Nephron (organoid): ENCODE measurements at regions not wholly inside any gene's neighbourhood (a gene's known extent, or its start where the extent isn't known, plus 50 kb on each side); places are given as distances from the start of the nearest gene placed in this dataset.

Source experiments
- H3K27ac Mint-ChIP-seq, 3 experiments: 2 replicates each; pipeline ENCODE4 v1.8.0; 2020; ENCODE audit warnings: mixed read lengths in 3 of 3, mild to moderate bottlenecking in 2 of 3, moderate library complexity in 1 of 3
- H3K27me3 Mint-ChIP-seq: 2 replicates; pipeline ENCODE4 v1.8.0; 2021; ENCODE audit warnings: low read depth, mild to moderate bottlenecking, moderate library complexity, mixed read lengths
- H3K36me3 Mint-ChIP-seq: 2 replicates; pipeline ENCODE4 v1.8.0; 2020; ENCODE audit warnings: low read depth, mixed read lengths
- H3K4me1 Mint-ChIP-seq: 2 replicates; pipeline ENCODE4 v1.8.0; 2020; ENCODE audit warnings: mixed read lengths
- H3K4me3 Mint-ChIP-seq, 3 experiments: 2 replicates each; pipeline ENCODE4 v1.8.0; 2020; ENCODE audit warnings: mild to moderate bottlenecking in 3 of 3, mixed read lengths in 3 of 3, moderate library complexity in 2 of 3
- H3K9me3 Mint-ChIP-seq: 2 replicates; pipeline ENCODE4 v1.8.0; 2020; ENCODE audit warnings: mixed read lengths
- TF ChIP-seq, protein P1 (sequence below), 3 experiments: fragments of 200-600 bp; sonication (generic); IDR thresholded peaks; one replicate each; pipeline ENCODE4 v1.5.0; 2021; ENCODE audit warnings: antibody characterized with exemption in 3 of 3; ENCODE audit not compliant: unreplicated experiment in 3 of 3

DNA sequence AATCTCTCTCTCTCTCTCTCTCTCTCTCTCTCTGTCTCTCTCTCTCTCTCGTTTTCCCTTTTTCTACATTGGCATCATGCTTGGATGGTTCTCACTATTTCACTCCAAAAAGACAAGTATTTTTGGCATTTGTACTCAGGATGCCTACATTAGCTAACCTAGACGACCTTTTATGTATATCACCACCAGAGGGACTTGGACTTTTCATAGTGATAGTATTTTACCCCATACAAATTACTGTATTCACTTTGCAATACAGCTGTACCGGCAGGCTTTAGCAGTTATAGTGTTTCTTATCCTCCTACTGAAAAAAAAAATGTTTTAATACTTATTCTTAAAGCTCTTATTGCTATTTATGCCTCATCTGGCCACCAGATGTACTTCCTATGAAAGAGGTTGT is 687.2 kb upstream of the KLHL1 start:
- Mint-ChIP-seq H3K4me1 (no peaks in the 10 kb centered on the region), H3K27me3 (no peaks in the 10 kb centered on the region), H3K4me3 (no peak overlapping the region), H3K27ac (no peak overlapping the region), H3K9me3 (no peaks in the 10 kb centered on the region), H3K36me3 (no peaks in the 10 kb centered on the region)
- TF ChIP-seq, protein P1, sequence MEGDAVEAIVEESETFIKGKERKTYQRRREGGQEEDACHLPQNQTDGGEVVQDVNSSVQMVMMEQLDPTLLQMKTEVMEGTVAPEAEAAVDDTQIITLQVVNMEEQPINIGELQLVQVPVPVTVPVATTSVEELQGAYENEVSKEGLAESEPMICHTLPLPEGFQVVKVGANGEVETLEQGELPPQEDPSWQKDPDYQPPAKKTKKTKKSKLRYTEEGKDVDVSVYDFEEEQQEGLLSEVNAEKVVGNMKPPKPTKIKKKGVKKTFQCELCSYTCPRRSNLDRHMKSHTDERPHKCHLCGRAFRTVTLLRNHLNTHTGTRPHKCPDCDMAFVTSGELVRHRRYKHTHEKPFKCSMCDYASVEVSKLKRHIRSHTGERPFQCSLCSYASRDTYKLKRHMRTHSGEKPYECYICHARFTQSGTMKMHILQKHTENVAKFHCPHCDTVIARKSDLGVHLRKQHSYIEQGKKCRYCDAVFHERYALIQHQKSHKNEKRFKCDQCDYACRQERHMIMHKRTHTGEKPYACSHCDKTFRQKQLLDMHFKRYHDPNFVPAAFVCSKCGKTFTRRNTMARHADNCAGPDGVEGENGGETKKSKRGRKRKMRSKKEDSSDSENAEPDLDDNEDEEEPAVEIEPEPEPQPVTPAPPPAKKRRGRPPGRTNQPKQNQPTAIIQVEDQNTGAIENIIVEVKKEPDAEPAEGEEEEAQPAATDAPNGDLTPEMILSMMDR (IDR thresholded peaks at IDR 0.05; ENCODE audit: unreplicated experiment in 3 of 3) = no peak

DNA sequence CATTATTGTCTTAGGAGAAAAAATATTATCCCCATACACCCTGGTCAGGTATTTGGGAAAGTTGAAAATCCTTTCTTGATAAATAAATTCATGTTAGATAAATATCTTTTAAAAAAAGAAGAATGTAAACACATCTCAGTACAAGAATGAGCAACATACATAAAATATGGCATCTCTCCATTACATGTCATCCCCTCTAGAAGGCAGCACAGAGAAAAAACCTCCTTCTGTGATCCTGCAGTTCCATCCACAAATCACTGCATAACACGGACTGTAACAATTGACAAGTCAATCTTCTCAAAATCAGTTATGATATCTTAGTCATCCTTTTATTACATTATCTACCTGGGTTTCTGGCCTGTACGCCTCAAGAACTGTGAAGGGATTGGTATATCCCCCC is 683.9 kb upstream of the KLHL1 start:
- Mint-ChIP-seq H3K4me3 (no peak overlapping the region), H3K9me3 (no peaks in the 10 kb centered on the region), H3K27ac (no peak overlapping the region), H3K4me1 (no peaks in the 10 kb centered on the region), H3K27me3 (no peaks in the 10 kb centered on the region), H3K36me3 (no peaks in the 10 kb centered on the region)
- TF ChIP-seq, protein P1 (IDR thresholded peaks at IDR 0.05; ENCODE audit: unreplicated experiment in 3 of 3) = no peak

DNA sequence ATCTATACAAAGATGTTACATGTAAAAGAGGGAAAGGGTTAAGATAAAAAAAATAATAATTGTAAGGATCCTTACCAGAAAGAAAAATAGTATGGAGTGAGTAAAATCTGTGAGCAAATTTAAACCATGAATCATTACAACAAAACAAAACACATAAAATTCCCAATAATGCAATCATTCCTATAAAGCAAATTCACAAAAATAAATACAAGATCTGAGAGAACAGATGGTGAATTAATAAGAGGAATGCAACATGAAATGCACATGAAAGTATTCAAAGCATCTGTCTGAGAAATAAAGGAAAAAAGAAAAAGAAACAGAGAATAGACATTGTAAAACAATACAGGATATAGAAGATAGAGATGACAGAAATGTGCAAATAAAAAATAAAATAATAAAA is 681.5 kb upstream of the KLHL1 start:
- Mint-ChIP-seq H3K4me3 (no peak overlapping the region), H3K27ac (no peak overlapping the region), H3K27me3 (no peaks in the 10 kb centered on the region), H3K9me3 (no peaks in the 10 kb centered on the region), H3K4me1 (no peaks in the 10 kb centered on the region), H3K36me3 (no peaks in the 10 kb centered on the region)
- TF ChIP-seq, protein P1 (IDR thresholded peaks at IDR 0.05; ENCODE audit: unreplicated experiment in 3 of 3) = no peak

DNA sequence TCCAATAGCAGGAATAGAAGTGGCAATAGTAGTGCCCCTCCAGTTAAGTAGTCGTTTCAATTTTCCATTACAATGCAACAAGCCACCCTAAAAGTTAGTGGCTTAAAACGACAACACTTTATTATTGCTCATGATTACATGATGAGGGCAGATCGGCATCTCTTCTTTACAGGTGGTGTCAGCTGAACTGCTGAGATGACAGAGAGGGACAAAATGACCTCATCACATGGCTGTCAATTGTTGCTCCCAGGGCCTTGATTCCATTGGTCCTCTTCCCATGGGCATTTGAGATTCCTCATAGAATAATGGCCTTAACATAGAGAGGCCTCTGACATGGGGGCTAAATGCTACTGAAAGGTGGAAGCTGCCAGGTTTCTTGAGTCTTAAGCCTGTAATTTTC is 679.8 kb upstream of the KLHL1 start:
- Mint-ChIP-seq H3K36me3 (no peaks in the 10 kb centered on the region), H3K9me3 (no peaks in the 10 kb centered on the region), H3K27ac (no peak overlapping the region), H3K4me3 (no peak overlapping the region), H3K4me1 (no peaks in the 10 kb centered on the region), H3K27me3 (no peaks in the 10 kb centered on the region)
- TF ChIP-seq, protein P1 (IDR thresholded peaks at IDR 0.05; ENCODE audit: unreplicated experiment in 3 of 3) = no peak

DNA sequence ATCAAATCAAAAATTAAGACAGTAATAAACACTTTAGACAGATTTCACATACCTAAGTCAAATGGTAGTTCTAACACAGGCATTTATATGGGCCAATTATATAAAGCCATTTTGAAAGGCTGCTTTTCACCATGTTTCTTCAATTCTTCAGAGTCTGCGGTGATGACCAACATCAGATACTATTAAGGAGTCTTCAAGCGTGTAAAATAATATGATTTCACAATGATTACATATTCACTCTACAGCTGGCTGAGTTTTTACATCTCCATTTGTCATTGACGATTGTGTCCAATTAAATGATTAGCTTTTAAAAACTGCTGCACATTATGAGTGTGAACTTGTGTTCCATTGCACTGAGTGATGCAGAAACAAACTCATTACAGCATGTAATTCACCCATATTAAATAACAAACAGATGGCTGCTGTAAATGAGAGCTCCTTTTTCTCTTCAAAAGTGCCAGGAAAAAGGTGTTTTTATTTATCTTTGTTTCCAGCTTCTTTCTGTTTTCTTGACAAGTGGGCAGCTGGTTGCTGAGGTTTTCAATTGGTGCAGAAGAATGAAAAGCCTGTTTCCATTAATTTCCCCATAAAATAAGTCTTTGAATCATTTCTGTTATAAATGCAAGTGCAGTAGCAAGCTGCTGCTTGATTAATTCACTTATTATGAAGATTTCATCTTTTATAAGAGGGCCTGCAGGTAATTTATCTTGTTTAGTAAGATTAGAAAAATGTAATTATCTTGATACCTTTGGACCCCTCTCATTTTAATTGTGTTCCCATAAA is 676.1 kb upstream of the KLHL1 start:
- H3K4me3 Mint-ChIP-seq = no peak overlapping the region
- no peaks in the 10 kb centered on the region for H3K27me3 Mint-ChIP-seq
- H3K27ac Mint-ChIP-seq = no peak overlapping the region
- H3K4me1 Mint-ChIP-seq = no peaks in the 10 kb centered on the region
- H3K36me3 Mint-ChIP-seq = no peaks in the 10 kb centered on the region
- H3K9me3 Mint-ChIP-seq = no peaks in the 10 kb centered on the region
- TF ChIP-seq, protein P1 (IDR thresholded peaks at IDR 0.05; ENCODE audit: unreplicated experiment in 3 of 3) = no peak

DNA sequence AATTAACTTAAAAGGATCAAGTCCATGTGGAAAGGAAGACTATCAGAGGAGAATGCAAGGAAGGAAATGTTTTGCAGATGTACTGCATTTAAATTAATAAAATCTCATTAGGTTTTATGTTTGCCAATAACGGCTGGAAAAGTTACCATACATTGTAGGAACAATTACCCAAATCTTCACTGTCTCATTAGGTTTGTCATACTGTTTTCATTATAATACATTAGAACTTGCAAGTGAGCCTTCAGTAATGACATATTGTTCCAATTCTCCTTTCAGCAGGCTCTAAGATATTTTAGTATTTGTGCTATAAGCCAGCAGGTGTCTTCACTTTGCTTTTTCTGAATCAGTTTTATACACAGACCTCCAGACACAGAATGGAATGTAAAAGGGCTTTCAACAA is 661.6 kb upstream of the KLHL1 start:
- Mint-ChIP-seq H3K4me1 (no peaks in the 10 kb centered on the region), H3K4me3 (no peak overlapping the region), H3K9me3 (no peaks in the 10 kb centered on the region), H3K27ac (no peak overlapping the region), H3K36me3 (no peaks in the 10 kb centered on the region), H3K27me3 (peaks cover 3% of the 10 kb centered on the region)
- TF ChIP-seq, protein P1 (IDR thresholded peaks at IDR 0.05; ENCODE audit: unreplicated experiment in 3 of 3) = no peak
